MG63 (cell line): ENCODE measurements at regions not wholly inside any gene's neighbourhood (a gene's known extent, or its start where the extent isn't known, plus 50 kb on each side); places are given as distances from the start of the nearest gene placed in this dataset.

Experiments used
- DNase-seq: peaks from one replicate; pipeline ENCODE4 v3.0.0-alpha.2; 2020
- H3K27me3 ChIP-seq: fragments of 250-450 bp; sonication (Bioruptor Pico); 2 replicates; pipeline ENCODE4 v1.5.1; 2020; ENCODE audit warnings: mild to moderate bottlenecking, moderate library complexity
- H3K36me3 ChIP-seq: fragments of 250-450 bp; sonication (Bioruptor Pico); 2 replicates; pipeline ENCODE4 v1.5.1; 2020; ENCODE audit warnings: mild to moderate bottlenecking, moderate library complexity
- H3K4me3 ChIP-seq: fragments of 250-450 bp; sonication (Bioruptor Pico); 2 replicates; pipeline ENCODE4 v1.5.1; 2020; ENCODE audit warnings: mild to moderate bottlenecking, moderate library complexity
- H3K9me3 ChIP-seq: fragments of 250-450 bp; sonication (Bioruptor Pico); 2 replicates; pipeline ENCODE4 v1.5.1; 2020; ENCODE audit warnings: mild to moderate bottlenecking, moderate library complexity

DNA sequence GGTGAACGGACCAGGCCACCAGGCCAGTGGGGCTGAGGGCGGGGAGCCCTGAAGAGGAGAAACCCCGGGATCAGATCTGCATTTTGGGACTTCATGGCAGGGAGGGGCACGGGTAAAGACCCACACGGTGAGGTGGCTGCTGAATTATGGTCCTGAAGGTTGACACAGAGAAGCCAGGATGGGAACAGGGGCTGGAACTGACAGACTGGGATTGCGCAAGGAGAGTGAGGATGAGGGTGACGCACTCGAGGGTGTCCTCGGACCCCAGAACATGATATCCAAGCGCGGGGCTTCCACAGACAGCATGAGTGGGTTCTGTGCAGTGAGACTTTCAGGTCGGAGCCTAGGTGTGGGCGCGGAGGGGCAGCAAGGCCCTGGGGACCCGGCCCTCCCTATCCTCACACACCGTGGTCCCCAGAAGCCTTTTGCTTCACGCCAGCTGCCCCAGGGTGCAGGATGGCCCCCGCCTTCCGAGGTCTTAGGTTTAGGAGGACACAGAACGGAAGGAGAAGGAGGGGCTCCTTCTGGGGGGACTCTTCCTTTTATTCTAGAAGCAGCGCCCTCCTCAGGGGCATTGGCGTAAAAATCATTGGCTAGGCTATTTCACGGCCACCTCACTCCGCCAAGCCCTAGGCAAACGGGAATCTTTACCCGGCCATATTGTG is 416.8 kb upstream of the HS6ST1 start:
- no peaks in the 10 kb centered on the region for H3K9me3 ChIP-seq
- H3K4me3 ChIP-seq = no peak overlapping the region
- H3K27me3 ChIP-seq = no peaks in the 10 kb centered on the region
- no peak for DNase-seq
- H3K36me3 ChIP-seq = no peaks in the 10 kb centered on the region

DNA sequence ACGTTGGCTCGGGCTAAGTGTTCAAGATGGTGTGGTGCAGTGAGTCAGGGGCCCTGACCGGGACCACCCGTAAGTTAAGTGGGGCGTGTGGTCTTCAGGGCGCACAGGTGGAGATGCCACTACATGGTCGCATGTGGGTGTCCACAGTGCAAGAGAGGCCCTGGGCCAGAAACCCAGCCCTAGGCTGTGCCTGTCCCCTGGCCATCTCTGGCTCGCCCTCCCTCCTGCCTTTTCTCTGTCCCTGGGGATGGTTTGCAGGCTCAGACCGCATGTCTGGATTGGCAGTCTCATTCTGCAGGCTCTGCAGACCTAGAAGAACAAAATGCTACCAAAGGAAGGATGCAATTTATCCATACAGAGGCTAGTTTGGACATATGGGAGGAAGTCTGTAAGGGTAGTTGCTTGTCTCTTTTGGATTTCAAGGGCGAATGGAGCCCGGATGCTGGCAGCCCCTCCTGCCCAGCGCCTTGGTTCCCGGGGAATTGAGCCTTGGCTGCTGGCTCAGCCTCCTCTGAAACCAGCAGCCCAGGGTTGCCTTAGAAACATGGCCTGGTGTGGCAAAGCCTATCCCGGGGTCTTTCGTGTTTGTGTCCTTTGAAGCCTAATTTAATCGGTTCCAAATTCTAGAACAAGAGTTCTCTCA is 417.5 kb upstream of the HS6ST1 start:
- Histone ChIP-seq H3K4me3 (no peak overlapping the region), H3K9me3 (no peaks in the 10 kb centered on the region), H3K36me3 (no peaks in the 10 kb centered on the region), H3K27me3 (no peaks in the 10 kb centered on the region)
- DNase-seq = no peak

DNA sequence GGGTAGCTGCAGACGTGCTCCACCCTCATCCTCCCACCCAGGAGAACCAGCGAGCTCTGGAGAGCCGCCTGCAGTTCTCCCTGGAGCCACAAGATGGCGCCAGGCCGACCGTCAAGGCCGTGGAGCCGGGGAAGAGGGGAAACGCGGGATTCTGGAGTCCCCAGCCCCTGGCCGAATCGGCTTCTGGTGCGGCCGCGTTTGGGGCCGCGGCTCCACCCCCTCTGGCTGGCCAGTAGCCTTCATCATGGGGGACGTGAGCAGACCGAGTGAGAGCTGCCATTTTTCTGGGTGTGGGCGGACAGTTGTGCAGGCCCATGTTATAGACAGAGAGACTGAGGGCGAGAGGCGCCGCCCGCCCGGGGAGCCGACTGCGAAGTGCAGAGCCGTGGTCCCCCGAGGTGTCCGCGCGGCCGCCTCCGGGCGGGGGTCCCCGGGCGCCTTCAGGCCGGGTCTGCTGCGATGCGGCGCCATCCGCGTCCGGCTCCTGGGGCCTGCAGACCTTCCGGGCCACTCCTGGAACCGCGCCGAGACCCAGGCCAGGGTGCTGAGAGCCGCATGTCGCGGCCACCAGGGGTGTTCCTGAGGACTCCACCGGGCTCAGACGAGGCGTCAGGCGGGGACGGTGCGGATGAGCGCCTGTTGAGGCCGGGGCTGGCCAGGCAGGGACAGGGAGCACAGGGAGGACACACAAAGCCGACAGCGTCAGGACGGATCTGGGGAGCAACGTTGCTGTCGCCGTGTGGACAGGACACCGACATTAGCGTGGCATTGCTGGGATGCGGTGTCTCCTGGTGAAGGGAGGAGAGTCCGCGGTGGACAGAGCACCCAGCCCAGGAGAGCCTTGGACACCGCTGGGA is 418.2 kb upstream of the HS6ST1 start:
- Histone ChIP-seq H3K36me3 (no peaks in the 10 kb centered on the region), H3K9me3 (no peaks in the 10 kb centered on the region), H3K27me3 (no peaks in the 10 kb centered on the region), H3K4me3 (no peak overlapping the region)
- peak; percentile 61 for DNase-seq

DNA sequence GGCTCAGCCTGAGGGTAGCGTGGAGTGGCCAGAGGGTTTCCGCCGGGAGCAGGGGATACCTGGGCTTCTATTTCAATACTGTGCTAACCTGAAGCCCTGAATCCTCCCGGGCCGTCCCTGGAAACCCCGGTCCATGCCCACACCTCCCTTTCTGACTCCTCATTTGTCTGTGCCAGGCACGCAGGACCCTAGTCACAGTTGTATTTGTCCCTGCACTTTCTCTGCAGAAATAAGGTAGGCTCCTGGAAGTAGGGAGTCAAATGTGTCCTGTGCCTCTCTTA is 418.8 kb upstream of the HS6ST1 start:
- H3K9me3 ChIP-seq = no peaks in the 10 kb centered on the region
- no peak overlapping the region for H3K4me3 ChIP-seq
- no peak for DNase-seq
- no peaks in the 10 kb centered on the region for H3K27me3 ChIP-seq
- H3K36me3 ChIP-seq = no peaks in the 10 kb centered on the region

DNA sequence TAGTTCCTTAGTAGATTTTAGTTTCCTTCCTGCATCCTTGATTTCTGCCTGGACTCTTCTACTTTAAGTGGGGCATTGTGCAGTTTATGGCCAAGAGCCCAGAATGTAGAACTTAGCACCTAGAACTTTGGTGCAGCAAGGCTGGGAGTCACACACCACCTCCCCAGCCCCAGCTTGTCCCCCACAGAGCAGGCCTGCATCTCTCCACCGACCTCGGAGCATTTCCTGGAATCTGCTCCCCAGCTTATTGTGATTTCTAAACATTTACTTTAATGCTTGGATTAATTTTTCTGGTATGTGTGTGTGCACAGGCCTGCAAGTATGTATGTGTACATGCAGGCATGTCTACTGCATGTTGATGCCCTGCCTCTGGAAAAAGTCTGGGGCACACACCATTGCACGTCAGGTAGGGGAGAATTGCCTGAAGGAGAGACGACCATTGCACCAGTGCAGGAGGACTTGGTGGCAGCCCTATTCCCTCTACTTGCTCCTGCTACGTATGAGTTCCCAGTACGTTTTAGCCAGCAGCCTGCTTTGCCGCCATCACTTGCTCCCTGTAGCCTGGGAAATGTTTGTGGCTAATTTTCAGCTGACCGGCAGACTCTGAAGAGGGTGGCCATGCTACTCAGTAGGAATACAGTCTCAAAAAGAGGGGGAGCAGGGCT is 419.9 kb upstream of the HS6ST1 start:
- no peaks in the 10 kb centered on the region for H3K9me3 ChIP-seq
- H3K4me3 ChIP-seq = no peak overlapping the region

DNA sequence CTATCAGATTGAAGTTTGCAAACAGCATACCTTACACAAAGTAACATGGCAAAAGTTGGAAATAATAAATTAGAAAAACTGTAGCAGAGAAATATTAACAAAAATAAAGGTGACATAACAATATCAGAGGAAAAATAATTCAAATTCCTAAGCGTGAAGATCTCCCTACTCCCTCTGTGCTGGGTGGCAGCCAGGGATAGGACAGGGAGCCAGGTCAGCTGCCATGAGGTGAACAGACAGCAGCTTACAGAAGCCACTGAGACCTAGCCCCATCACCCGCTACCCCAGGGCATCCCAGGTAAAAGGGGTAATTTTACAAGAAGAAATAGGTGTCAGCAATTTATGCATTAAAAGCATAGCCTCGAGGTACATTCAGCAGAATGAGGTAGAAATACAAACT is 423.8 kb upstream of the HS6ST1 start:
- peaks cover 2% of the 10 kb centered on the region; the same call in 1 of the 2 replicates for H3K27me3 ChIP-seq
- no peak for DNase-seq
- no peak overlapping the region for H3K4me3 ChIP-seq
- H3K36me3 ChIP-seq = no peaks in the 10 kb centered on the region
- no peaks in the 10 kb centered on the region for H3K9me3 ChIP-seq

More for the DNA sequence above, 419.9 kb upstream of the HS6ST1 start:
- no peak for DNase-seq
- Histone ChIP-seq H3K27me3 (no peaks in the 10 kb centered on the region), H3K36me3 (no peaks in the 10 kb centered on the region)

DNA sequence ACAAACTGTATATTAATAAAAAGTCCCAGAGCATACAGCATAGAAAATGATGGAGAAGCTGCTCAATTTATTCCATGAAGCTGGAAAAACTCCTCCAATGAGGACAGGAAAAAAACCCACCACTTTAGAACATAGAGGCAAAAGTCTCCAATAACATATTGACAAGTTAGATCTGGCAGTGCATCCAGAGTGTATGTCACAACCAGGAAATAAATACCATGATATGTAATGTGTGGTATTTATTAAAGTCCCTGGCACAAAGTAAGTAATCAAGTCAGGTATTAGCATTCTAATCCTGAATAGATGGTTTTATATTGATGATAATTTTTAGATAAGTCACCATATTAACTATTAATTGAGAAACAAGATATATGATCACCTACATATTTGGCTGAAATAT is 427.3 kb upstream of the HS6ST1 start:
- H3K9me3 ChIP-seq = no peaks in the 10 kb centered on the region
- peaks cover 2% of the 10 kb centered on the region; the same call in 1 of the 2 replicates for H3K27me3 ChIP-seq
- H3K36me3 ChIP-seq = no peaks in the 10 kb centered on the region
- no peak for DNase-seq
- no peak overlapping the region for H3K4me3 ChIP-seq

DNA sequence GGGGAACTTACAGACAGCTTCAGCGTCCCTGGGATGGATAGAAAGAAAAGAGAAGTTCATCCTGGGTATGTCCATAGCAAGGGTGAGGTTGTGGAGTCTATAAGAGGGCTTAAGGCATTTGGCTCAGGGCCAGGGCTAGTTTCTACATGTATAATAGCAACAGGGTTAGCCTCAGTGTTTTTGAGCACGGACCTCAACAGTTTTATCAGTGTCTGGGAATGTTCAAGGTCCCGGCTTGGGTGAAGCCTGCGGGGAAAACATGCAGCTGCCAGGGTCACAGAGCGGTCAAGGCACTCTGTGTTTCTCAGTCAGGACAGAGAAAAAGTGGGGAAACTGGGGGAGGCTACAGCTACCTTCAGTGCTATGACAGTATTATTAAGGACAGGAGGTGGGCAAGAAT is 427.7 kb upstream of the HS6ST1 start:
- Histone ChIP-seq H3K9me3 (no peaks in the 10 kb centered on the region), H3K27me3 (peaks cover 2% of the 10 kb centered on the region; the same call in 1 of the 2 replicates), H3K4me3 (no peak overlapping the region), H3K36me3 (no peaks in the 10 kb centered on the region)
- DNase-seq = no peak

DNA sequence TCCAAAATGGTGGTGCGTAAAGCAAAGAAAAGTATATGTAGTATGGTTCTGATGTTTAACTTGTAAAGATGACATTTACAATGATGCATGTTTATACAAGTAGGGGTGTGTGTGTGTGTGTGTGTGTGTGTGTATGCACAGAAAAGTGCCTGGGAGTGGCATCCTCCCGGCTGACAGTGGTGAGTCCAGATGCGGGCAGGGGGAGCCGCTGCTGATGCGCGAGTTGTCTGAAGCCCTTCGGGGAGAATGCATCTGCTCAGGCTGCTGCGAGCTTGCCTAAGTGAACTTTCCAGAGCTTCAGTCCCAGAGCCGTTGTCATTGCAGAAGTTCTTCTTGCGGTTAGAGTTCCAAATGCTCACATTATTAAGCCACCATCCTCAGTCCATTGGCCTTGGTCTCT is 429.7 kb upstream of the HS6ST1 start:
- Histone ChIP-seq H3K4me3 (no peak overlapping the region), H3K36me3 (no peaks in the 10 kb centered on the region), H3K9me3 (no peaks in the 10 kb centered on the region), H3K27me3 (peaks cover 2% of the 10 kb centered on the region; the same call in 1 of the 2 replicates)
- no peak for DNase-seq

DNA sequence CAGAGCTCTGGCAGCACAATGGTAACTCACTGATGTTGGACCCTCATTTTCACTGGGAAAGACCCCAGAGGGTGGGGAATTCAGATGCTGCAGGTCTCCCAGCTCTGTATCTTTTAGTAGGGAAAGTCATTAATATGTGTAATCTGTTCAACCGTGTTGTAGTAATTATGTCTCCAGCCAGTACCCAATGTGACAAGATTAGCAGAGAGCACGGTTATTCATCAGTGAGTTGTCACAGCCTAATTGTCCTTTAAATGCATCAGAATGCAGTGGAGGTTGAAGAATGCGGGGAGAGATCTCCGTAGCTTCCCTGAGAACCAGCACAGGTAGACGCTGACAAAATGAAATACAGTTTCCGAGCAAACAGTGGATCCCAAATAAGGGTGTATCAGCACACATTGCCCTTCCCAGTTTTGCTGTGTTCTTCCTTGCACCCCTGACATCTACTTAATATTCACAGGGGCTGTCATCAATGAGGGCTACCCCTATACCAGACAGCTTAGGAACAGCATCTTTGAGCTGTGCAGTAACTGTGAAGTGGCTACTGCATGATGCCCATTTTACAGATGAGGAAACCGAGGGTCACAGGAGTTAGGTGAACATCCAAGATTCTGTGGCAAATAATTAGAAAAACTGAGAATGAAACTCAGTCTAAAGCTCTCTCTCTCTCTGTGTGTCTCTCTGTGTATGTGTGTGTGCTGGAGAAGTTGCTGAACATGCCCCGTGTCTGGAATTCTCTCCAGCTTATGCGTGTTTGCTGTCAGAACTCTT is 430.4 kb upstream of the HS6ST1 start:
- Histone ChIP-seq H3K36me3 (no peaks in the 10 kb centered on the region), H3K27me3 (peaks cover 2% of the 10 kb centered on the region; the same call in 1 of the 2 replicates), H3K9me3 (no peaks in the 10 kb centered on the region), H3K4me3 (no peak overlapping the region)
- DNase-seq = no peak

DNA sequence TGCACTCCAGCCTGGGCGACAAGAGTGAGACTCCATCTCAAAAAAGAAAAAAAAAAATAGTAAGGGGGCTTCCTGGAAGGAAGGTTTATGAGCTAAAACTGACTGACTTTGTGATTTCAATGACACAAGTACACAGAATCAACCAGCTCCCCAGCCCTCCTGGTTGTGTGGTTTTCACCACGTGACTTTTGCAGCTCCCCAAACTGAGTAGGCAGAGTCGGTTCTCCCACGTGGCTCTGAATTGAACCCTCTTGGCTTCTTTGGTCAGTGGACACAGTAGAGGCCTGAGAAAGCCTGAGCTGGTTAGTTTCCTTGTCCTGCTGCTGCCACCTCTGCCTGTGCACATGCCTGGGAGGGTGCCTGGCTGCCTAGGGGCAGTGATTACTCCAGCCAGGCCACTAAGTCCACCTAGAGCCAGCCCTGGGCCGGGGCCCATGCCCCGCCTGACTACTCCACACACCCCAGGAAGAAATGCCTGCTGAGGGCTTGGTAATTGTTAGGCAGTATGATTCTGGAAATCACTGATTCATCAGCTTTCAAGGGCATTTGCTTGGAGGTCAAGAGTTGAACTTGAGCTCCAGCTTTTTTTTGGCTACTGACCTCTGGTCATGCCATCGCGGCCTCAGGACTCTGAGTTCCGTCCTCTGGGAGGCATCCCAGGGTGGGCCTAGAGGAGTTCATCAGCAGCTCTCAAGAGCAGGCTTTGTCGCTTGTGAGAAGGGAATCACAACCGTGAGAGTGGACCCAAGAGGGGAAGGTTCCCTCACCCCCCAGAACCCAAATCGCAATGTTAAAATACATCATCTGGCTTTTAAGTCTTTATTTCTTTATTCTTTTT is 431.9 kb upstream of the HS6ST1 start:
- DNase-seq = peak; percentile 22

DNA sequence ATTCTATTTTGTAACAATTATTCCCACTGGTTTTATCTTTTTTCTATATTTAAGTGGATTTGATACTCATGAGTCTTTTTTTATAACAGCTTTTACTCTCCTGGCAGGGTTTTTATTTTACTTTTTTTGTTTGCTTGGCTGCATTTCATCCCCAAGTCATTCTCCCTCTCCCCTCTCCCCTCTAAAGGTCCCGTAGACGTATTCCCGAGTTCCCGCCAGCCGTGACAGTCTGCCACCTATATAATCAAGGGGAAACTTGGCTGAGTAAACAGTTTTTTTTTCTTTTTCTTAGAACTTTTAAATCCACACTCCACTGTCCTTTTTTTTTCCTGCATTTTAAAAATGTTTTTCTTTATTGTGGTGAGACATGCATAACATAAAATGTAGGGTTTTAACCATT is 433.1 kb upstream of the HS6ST1 start:
- no peaks in the 10 kb centered on the region for H3K36me3 ChIP-seq
- no peak overlapping the region for H3K4me3 ChIP-seq
- DNase-seq = no peak
- peaks cover 4% of the 10 kb centered on the region for H3K27me3 ChIP-seq
- no peaks in the 10 kb centered on the region for H3K9me3 ChIP-seq

More for the DNA sequence above, 431.9 kb upstream of the HS6ST1 start:
- H3K27me3 ChIP-seq = peaks cover 2% of the 10 kb centered on the region; the same call in 1 of the 2 replicates
- H3K4me3 ChIP-seq = no peak overlapping the region
- H3K9me3 ChIP-seq = no peaks in the 10 kb centered on the region
- no peaks in the 10 kb centered on the region for H3K36me3 ChIP-seq

DNA sequence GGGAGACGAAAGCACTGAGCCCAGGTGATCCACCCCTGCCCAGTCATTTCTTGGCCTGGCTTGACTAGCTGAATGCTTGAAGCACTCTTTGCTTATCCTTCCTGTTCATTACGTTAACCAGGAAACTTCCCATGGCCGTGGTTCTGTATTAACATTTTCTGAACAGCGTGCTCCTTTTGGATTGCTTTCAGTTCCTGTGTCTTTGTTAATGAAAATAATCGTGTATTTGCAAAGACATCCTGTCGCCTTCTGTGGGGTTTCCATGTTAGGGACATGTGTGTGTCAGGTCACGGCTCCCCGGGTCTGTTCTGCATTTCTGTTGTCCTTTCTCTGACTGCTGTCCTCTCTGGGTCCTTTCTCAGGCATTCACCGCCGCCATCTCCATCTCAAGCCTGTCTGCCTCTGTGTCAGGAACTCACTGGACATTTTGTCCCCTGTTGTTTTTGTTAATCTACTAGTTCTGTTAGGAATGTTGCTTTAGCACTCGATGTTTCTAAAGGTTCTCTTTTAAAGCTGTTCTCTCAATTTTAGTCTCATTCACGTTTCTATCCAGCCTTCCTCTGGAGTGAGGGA is 434.1 kb upstream of the HS6ST1 start:
- Histone ChIP-seq H3K36me3 (no peaks in the 10 kb centered on the region), H3K9me3 (no peaks in the 10 kb centered on the region), H3K4me3 (no peak overlapping the region), H3K27me3 (peaks cover 2% of the 10 kb centered on the region; the same call in 1 of the 2 replicates)
- no peak for DNase-seq

DNA sequence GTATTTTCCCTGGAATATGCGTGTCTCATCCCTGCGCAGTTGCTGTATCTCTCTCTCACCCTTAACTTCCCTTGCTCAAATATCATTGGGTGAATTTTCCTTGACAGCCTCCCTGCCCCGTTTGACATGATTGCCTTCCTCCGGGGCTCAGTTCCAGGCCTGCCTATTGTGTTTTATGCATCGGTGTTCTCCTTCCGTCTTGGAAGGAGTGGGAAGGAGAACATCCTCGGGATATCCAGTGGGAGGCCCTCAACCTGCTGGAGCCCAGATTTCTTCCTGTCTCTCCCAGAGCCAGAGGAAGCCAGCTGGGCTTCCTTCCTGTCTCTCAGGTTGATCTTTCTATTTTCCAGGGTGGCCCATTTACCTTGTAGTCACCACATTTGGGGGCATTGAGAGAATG is 434.7 kb upstream of the HS6ST1 start:
- no peak overlapping the region for H3K4me3 ChIP-seq
- H3K36me3 ChIP-seq = no peaks in the 10 kb centered on the region
- no peak for DNase-seq
- peaks cover 2% of the 10 kb centered on the region; the same call in 1 of the 2 replicates for H3K27me3 ChIP-seq
- H3K9me3 ChIP-seq = no peaks in the 10 kb centered on the region

DNA sequence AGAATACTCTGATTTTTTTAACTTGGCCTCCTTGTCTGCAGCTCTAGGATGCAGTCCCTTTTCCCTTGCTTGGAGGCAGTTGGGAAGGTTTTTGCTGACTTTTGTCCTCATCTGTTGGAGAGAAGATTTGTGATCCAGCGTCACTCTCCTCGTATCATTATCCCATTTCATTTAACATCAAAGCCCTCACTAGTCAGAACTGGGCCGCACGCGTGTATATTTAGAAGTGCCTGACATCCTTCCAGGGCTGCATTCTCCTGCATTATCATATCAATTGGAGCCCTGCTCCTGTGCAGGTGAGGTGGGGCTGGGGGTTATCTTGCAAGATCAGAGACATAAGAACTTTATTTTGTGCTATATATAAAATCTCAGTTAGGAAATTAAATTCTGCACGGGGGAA is 435.1 kb upstream of the HS6ST1 start:
- peaks cover 2% of the 10 kb centered on the region; the same call in 1 of the 2 replicates for H3K27me3 ChIP-seq
- H3K4me3 ChIP-seq = no peak overlapping the region
- no peaks in the 10 kb centered on the region for H3K36me3 ChIP-seq
- H3K9me3 ChIP-seq = no peaks in the 10 kb centered on the region
- no peak for DNase-seq
